GM12878 (cell line): ENCODE measurements at regions not wholly inside any gene's neighbourhood (a gene's known extent, or its start where the extent isn't known, plus 50 kb on each side); places are given as distances from the start of the nearest gene placed in this dataset.

Experiments
- EP300 ChIP-seq, 2 experiments: fragments of 150-350 bp in 1 of 2; IDR thresholded peaks; 2 replicates each; pipeline ENCODE4 v1.6.1; 2011 to 2012; ENCODE audit warnings: low read depth in 2 of 2, low read length in 2 of 2, borderline replicate concordance in 1 of 2, improper control_type of control experiment in 1 of 2, inconsistent platforms in 1 of 2; ENCODE audit not compliant: control insufficient read depth in 1 of 2
- EZH2 ChIP-seq: IDR thresholded peaks from 2 replicates; pipeline ENCODE4 v1.6.1; 2012; ENCODE audit warnings: low read depth, mild to moderate bottlenecking, control low read depth, inconsistent platforms, low read length, borderline replicate concordance; ENCODE audit not compliant: control insufficient read depth
- POLR2A ChIP-seq: IDR thresholded peaks from 2 replicates; pipeline ENCODE4 v1.6.1; 2011; ENCODE audit warnings: low read depth, mild to moderate bottlenecking, low read length
- RAD21 ChIP-seq: IDR thresholded peaks from 2 replicates; pipeline ENCODE4 v1.6.1; 2011; ENCODE audit warnings: mild to moderate bottlenecking, low read depth, low read length, moderate library complexity; ENCODE audit not compliant: insufficient read depth
- TF ChIP-seq, protein P1 (sequence below): IDR thresholded peaks from 2 replicates; pipeline ENCODE4 v1.6.1; 2011; ENCODE audit warnings: mild to moderate bottlenecking, low read depth, low read length, moderate library complexity; ENCODE audit not compliant: insufficient replicate concordance
- TF ChIP-seq, protein P2 (sequence below): fragments of 450-650 bp; formaldehyde crosslinking; IDR thresholded peaks from 2 replicates; pipeline ENCODE4 v1.4.0; 2022; ENCODE audit warnings: mild to moderate bottlenecking, moderate library complexity

DNA sequence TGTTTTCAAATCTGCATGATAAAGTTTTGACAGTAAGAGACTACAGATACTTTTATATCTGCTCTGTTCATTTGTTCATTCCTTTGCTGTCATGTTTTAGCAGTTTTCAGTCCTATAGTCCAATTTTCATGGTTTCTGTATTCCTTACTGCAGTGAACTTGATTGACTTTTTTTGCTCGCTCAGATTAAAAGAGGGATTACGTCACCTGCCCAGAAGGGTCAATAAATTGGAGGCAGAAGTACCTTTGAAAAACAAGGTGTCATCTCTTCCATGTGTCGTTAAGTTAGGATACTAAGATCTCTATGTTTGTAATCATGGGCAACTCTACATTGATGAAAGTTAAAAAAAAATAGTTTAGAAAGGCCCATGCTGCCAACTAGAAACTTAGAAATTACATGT is 250.1 kb upstream of the SMIM31 start:
- no peak for TF ChIP-seq EZH2
- TF ChIP-seq, protein P1, sequence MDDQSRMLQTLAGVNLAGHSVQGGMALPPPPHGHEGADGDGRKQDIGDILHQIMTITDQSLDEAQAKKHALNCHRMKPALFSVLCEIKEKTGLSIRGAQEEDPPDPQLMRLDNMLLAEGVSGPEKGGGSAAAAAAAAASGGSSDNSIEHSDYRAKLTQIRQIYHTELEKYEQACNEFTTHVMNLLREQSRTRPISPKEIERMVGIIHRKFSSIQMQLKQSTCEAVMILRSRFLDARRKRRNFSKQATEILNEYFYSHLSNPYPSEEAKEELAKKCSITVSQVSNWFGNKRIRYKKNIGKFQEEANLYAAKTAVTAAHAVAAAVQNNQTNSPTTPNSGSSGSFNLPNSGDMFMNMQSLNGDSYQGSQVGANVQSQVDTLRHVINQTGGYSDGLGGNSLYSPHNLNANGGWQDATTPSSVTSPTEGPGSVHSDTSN: no peak
- TF ChIP-seq EP300 (IDR thresholded peaks at IDR 0.05; ENCODE audit: borderline replicate concordance in 1 of 2, control insufficient read depth in 1 of 2, low read depth in 2 of 2, low read length in 2 of 2): no peak
- TF ChIP-seq POLR2A: no peak
- TF ChIP-seq, protein P2, sequence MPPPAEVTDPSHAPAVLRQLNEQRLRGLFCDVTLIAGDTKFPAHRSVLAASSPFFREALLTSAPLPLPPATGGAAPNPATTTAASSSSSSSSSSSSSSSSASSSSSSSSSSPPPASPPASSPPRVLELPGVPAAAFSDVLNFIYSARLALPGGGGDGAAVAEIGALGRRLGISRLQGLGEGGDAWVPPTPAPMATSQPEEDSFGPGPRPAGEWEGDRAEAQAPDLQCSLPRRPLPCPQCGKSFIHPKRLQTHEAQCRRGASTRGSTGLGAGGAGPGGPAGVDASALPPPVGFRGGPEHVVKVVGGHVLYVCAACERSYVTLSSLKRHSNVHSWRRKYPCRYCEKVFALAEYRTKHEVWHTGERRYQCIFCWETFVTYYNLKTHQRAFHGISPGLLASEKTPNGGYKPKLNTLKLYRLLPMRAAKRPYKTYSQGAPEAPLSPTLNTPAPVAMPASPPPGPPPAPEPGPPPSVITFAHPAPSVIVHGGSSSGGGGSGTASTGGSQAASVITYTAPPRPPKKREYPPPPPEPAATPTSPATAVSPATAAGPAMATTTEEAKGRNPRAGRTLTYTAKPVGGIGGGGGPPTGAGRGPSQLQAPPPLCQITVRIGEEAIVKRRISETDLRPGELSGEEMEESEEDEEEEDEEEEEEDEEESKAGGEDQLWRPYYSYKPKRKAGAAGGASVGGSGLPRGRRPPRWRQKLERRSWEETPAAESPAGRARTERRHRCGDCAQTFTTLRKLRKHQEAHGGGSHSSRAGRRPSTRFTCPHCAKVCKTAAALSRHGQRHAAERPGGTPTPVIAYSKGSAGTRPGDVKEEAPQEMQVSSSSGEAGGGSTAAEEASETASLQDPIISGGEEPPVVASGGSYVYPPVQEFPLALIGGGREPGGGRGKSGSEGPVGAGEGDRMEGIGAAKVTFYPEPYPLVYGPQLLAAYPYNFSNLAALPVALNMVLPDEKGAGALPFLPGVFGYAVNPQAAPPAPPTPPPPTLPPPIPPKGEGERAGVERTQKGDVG (CRISPR knock-in tag): no peak
- TF ChIP-seq RAD21: no peak
